SK-N-DZ (cell line): ENCODE measurements at regions not wholly inside any gene's neighbourhood (a gene's known extent, or its start where the extent isn't known, plus 50 kb on each side); places are given as distances from the start of the nearest gene placed in this dataset.

Experiments used
- DNase-seq: peaks from one replicate; pipeline ENCODE4 v3.0.0-alpha.2; 2015; ENCODE audit warnings: low spot score

DNA sequence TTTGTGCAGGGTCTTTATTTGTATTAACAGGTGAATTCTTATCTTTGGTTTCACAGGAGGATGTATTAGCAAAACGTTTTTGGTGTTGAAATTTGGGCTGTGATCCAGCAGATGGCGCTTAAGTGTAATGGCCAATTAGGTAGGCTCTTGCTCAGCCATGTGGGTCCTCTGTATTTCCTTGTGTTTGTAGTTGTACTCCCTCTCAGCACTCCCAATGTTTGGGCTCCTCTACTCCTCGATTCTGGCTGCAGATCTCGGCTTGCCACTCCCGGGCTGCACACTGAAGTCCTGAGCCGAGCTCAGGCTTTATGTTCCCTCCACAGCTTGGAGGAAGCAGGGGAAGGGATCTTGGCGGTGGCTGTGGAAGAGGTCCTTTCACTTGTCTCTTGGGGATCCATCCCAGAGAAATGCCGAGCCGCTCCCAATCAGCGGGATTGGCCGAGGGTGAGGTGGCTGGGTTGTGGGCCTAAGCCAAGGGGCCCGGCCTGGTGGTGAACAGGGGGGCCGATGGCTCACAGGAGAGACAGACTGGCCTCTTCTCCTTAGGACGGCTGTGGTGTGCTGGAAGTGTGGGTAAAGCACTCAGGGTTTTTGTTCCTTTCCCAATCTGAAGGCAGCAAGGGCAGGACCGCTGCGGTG is 133.7 kb downstream of the AEBP2 start:
- DNase-seq, result peak; percentile 80

GRCh38 chr12:19573866-19574265 is 134.6 kb downstream of the AEBP2 start:
- DNase-seq, result no peak

GRCh38 chr12:19574601-19575000 is 135.3 kb downstream of the AEBP2 start:
- DNase-seq, result no peak

DNA sequence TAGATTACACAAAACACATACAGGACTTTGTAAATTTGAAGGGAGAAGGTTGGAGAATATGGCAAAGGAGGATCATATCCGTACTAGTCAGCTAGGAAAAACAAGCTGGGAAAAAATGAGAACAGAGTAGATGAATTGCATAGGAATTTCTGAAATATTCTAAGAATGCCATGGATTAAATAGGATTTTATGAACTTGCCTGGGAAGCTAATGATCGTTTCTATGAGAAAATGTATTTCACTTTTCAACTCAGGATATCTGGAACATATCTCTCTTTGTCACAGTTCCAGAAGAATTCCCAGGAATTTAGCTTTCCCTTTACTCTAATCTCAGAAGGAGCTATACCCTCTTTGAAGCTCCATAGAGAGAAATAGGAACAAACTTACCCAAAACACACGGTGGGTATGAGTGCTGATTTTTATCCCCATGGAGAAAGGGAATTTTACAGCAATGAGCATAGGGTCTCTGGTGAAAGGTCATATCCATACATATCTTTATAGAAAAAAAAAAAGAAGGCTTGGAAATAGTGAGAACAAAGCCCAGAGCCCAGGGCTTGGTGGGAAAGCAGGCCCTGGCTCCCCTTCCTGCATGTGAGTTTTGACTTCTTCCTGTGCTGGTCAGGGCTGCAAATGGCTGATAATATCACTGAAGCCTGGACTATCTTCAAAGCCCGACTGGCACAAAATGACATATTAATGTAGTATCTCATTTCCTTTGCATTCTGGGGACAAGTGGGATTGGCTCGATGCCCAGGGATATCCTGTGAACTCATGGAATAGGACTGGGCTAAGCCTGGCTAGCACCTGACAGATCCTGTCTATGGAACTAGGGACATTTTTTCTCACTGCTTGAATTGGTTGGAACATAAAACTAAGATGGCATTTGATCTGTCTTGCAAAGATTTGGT is 136.3 kb downstream of the AEBP2 start:
- DNase-seq, result peak; percentile 93

DNA sequence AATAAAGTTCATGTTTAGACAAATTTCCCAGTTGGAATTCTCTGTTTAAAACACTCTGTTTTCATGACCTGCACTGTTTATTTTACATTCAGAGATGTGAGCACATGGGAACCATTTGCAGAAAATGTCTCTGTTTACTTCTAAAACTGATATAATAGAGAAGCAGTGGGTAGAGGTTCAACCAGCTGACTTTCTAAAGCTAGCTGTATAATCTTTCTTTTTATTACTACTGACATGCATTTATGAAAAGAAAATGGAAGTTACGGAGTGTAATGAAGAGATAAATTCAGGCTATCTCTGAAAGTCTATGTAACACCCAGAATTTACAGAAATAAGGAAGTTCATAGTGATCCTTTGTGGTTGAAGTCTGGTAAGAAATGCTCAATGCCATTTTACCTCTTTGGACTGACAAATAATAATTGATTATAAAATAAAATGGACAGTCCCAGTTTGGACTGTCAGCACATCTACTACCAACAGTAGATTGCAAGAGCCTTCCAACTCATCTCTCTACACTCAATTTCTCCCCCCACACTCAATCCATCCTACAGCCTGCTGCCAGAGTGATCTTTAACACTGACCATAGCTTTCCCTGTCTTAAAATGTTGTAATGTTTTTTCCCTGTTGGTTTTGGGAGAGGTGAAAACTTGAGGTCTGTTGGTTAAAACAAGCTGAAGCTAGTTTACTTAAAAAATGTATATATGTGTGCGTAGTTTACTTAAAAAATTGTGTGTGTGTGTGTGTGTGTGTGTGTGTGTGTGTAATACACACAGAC is 137.4 kb downstream of the AEBP2 start:
- DNase-seq, result no peak

GRCh38 chr12:19577281-19577530 is 137.9 kb downstream of the AEBP2 start:
- no peak for DNase-seq

DNA sequence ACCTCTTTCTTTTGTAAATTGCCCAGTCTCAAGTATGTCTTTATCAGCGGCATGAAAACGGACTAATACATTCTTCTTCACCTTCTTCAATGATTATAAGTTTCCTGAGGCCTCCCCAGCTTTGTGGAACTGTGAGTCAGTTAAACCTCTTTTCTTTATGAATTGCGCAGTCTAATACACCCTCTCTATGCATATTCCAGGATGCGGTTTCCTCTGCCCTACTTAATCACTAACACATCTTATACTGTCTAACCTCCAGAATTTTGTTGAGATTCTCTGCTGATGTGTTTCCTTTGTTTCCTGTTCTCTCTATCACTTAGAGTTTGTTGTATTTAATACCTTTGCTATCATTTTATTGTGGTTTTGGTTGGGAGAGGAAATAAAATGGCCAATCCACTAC is 145.4 kb downstream of the AEBP2 start:
- DNase-seq, result no peak

DNA sequence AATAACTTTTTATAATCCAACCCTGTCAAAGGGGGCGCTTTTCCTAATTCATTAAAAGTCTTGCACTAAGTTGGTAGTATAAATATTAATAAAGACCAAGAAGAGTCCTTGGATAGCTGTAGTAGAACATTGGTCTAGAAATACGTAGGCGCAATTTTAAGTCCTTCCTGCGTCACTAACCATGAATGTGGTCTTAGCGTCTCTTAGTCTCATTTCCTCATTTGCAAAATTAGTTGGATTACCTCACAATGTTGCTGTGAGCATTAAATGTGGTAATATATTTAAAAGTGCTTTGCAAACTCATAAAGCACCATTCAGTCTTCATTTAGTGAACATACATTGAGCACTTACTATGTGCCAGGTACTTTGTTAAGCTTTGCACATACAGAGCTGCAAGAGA is 149.7 kb downstream of the AEBP2 start:
- DNase-seq, result no peak

DNA sequence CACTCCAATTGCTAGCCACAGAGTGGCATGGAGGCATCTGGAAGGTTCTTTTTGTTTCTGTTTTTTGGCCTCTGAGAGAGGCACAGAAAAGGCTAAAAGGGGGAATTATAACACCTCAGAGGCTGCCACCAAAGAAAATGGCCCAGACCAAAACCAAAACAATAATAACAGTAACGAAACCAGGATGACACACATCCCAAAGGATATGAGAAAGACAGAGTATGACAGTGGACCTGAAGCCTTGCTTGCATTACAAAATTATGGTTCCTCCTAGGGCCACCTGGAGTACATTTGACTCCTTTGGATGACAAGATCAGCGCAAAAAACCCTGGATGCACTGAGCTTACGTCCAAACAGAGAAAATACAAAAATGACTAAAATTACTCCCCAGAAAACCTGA is 152.7 kb downstream of the AEBP2 start:
- no peak for DNase-seq

- DNase-seq, result no peak
Measured at GRCh38 chr12:19596434-19597166, 157.3 kb downstream of the AEBP2 start.

DNA sequence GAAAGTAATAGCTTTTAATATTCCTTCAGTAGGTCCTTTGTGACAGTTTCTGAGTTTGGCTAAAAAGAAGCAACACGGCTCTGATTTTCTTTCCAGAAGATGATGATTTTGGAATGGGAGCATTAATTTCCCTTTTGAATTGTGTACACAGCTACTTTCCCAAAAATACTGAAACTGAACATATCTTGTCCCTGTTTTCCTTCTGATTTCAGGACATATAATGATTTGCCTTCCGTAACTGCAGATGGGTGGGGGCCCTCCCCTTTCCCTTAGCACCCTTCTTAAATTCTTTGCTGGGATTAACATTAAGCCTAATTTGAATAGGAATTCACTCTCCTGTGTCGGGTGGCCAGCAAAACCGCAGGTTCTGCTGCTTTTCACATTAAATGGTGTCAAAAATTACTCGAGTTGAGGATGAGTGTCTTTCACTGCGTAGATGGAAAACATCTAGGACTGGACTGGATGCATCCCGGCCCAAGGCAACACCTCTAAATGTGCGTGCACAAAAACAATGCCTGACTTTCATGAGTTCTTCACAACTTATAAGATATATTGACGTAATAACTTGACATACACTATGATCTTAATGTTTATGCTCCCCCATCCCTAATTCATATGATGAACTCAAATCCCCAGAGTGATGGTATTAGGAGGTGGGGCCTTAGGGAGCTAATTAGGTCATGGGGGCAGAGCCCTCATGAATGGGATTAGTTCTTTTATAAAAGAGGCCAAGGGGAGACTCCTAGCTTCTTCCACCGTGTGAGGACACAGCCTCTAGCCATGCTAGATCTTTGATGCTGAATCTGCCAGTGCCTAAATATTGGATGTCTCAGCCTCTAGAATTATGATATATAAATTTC is 158.1 kb downstream of the AEBP2 start:
- no peak for DNase-seq

- DNase-seq, result no peak
Measured at GRCh38 chr12:19605720-19606119, 166.4 kb downstream of the AEBP2 start.

GRCh38 chr12:19608039-19608438 is 168.7 kb downstream of the AEBP2 start:
- DNase-seq, result no peak

- no peak for DNase-seq
Measured at GRCh38 chr12:19613051-19613535, 173.8 kb downstream of the AEBP2 start.

DNA sequence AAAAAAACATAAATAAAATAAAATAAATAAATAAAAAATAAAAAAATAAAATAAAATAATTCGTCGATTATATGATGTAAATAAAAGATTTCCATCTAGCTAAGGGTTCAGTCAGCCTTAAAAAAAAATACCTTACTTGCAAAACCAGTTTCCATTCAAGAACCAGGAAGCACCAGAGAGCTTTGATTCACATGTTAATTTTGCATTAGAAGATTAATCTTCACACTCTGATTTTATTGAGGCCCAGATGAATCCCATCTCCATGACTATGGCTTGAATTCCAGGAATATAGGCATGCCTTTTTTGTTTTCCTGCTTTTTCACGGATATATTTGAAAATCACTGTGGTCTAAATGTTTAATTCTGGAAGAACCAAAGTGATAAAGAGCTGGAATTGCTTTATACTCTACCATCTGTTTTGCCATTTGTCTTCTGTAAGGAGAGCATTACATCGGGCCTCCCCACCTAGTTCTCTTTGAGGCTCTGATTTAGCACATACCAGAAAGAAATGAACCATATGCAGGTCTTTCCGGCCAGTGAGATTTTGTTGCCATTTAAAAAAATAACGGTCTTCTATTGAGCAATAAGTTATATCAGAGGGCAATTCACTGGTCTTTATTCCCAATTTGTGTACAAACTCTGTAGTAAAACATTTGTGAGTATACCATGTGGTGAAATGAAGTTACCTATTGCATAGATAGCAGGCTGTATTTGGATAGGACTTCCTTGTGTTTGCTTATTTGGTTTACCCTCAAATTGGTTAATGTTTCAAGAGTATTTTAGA is 175.5 kb downstream of the AEBP2 start:
- DNase-seq, result no peak

- DNase-seq, result no peak
Measured at GRCh38 chr12:19615384-19615725, 176.1 kb downstream of the AEBP2 start.

GRCh38 chr12:19616781-19617180 is 177.5 kb downstream of the AEBP2 start:
- DNase-seq, result no peak

DNA sequence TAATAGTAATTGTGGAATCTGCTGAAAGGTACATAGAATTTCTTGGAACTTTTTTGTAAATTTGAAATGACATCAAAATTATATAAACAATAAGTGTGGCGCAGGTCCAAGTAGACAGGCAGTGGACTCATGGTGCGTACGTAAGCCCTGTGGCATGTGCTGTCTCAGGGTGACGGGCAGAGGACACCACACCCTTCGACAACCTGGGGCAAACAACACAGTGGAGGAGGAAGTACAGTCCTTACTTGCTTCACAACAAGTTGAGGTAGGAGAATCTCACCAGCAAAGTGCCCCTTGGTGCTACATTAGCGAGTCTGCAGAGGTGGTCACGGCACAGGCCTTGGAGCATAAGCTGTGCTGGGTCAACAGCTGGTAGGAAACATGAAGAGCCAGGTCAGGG is 180.9 kb downstream of the AEBP2 start:
- no peak for DNase-seq

DNA sequence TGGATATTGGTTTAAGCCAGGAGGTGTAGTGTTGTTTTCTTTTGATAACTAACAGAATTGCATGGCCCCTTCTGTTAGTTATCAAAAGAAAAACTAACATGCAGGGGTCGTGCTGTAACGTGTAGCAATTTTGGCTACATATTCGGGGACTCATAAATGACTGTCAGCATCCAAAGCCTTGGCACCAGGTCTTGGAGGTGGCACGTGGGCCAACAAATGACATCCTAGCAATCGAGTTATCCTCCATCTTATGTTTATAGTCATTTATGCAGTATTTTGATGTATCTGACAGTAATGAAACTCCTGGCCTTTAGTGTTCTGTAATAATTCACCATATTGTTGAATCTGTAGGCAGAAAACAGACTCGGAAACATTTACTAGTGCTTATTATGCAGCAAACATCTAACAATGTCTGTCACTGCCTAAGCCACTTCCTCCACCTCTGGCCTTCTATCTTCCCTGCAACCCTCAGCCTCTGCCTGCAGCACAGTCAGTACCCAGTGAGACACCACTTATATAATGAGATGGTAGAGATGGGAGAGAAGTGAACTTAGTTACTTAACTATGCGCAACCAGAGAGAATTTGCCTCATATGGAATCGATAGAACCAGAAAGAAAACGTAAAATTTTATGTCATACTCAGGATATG is 184.6 kb downstream of the AEBP2 start:
- no peak for DNase-seq

DNA sequence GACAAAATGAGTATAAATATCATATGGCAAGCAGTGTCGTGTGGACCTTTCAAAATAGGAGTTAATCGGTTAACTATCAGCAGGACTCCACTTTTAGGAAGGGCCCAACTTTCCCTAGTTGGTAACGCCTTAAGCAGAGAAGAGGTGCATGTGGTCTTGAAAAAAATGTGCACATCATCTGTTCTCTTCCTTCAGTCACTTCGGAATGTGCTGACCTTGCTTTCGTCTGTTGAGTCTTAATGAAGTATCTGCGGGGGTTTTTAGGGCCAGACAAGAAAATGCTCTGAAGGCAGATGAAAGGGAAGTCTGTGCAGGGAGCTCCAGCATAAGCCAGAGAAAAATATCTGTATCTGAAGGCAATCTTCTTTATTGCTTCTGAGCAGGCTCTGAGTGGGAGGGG is 185.2 kb downstream of the AEBP2 start:
- no peak for DNase-seq
